AG10803 (cell line): ENCODE measurements at regions not wholly inside any gene's neighbourhood (a gene's known extent, or its start where the extent isn't known, plus 50 kb on each side); places are given as distances from the start of the nearest gene placed in this dataset.

Experiments used
- DNase-seq: peaks from one replicate; pipeline ENCODE4 v3.0.0; 2010; ENCODE audit warnings: low read depth
- H3K4me3 ChIP-seq: 2 replicates; pipeline ENCODE4 v1.5.1; 2011; ENCODE audit warnings: mild to moderate bottlenecking, low read length, control low read depth
- TF ChIP-seq, protein P1 (sequence below): conservative IDR thresholded peaks from 2 replicates; pipeline ENCODE4 v1.5.1; 2011; ENCODE audit warnings: mild to moderate bottlenecking, low read length, control low read depth, inconsistent platforms

DNA sequence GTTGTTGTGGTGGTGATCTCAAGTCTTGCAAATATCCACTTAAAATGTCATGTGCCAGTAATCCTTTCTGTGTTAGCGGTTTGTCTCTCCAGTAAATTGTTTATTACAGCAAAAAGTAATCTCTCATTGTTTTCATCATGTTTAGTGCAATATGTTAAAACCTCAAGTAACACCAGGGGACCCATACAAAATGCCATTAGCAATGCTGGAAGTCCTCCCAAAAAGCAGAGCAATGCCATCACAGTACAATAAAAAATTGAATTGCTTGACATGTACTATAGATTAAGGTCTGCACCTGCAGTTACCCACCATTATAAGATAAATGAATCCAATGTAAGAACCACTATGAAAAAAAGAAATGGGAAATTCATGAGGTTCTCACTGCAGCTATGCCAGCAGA is 1606.5 kb downstream of the BRINP3 start:
- no peak overlapping the region for H3K4me3 ChIP-seq
- DNase-seq = no peak
- TF ChIP-seq, protein P1, sequence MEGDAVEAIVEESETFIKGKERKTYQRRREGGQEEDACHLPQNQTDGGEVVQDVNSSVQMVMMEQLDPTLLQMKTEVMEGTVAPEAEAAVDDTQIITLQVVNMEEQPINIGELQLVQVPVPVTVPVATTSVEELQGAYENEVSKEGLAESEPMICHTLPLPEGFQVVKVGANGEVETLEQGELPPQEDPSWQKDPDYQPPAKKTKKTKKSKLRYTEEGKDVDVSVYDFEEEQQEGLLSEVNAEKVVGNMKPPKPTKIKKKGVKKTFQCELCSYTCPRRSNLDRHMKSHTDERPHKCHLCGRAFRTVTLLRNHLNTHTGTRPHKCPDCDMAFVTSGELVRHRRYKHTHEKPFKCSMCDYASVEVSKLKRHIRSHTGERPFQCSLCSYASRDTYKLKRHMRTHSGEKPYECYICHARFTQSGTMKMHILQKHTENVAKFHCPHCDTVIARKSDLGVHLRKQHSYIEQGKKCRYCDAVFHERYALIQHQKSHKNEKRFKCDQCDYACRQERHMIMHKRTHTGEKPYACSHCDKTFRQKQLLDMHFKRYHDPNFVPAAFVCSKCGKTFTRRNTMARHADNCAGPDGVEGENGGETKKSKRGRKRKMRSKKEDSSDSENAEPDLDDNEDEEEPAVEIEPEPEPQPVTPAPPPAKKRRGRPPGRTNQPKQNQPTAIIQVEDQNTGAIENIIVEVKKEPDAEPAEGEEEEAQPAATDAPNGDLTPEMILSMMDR = no peak

DNA sequence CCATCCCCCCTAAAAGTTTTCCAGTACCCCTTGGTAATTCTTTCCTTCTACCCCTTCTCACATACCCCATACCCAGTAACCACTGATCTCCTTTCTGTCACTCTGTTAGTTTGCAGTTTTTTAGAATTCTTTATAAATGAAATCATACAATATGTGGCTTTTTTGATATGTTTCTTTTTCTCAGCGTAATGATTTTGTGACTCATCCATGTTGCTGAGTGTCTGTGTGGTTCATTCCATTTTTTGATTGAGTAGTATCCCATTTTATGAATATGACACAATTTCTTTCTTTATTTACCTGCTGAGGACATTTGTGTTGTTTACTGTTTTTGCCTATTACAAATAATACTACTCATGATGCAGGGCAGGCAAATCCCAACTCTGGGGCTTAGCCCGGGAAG is 1605.3 kb downstream of the BRINP3 start:
- TF ChIP-seq, protein P1 = no peak

DNA sequence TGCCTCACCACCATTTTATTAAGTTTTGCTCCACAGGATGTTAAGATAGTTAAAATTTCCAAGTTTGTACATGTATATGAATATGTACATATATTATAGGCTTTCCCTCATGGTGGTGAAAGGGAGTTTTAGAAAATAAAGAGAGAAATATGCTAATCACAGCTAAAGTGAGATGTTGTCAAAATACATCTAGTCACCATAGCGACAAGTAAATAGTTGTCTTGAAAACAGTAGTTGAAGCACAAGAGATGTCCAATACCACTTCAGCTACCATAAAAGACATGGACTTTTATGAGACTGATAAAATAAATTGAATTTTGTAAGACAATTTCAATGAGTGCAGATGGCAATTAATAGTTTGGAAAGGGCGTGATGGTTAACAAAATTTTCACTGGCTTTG is 1600.0 kb downstream of the BRINP3 start:
- DNase-seq = no peak
- H3K4me3 ChIP-seq = no peak overlapping the region
- TF ChIP-seq, protein P1 = no peak

More for the DNA sequence above, 1605.3 kb downstream of the BRINP3 start:
- no peak for DNase-seq
- H3K4me3 ChIP-seq = no peak overlapping the region

DNA sequence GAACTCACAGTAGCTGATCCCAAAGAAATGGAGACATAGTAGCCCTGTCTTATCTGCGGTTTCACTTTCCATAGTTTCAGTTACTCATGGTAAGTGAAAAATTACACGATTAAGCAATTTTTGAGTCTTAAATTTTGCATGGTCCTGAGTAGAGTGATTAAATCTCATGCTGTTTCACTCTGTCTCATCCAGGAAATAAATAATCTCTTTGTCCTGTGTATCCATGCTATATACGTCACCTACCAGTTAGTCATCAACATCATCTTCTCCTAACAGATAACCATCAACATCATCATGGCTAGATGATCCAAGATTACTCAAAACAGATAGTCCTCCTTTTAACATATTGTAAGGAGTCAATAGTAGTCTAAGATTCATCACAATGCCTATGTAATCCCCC is 1589.3 kb downstream of the BRINP3 start:
- TF ChIP-seq, protein P1 = no peak
- no peak overlapping the region for H3K4me3 ChIP-seq
- DNase-seq = no peak

DNA sequence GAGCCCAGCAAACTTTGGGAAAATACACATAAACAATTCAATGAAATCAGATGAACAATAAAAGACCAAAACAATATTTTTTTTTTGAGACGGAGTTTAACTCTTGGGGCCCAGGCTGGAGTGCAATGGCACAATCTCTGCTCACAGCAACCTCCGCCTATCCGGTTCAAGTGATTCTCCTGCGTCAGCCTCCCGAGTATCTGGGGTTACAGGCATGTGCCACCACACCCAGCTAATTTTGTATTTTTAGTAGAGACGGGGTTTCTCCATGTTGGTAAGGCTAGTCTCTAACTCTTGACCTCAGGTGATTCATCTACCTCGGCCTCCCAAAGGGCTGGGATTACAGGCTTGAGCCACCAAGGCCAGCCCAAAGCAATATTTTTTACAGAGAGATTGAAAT is 1588.5 kb downstream of the BRINP3 start:
- no peak overlapping the region for H3K4me3 ChIP-seq
- no peak for DNase-seq
- TF ChIP-seq, protein P1 = no peak

DNA sequence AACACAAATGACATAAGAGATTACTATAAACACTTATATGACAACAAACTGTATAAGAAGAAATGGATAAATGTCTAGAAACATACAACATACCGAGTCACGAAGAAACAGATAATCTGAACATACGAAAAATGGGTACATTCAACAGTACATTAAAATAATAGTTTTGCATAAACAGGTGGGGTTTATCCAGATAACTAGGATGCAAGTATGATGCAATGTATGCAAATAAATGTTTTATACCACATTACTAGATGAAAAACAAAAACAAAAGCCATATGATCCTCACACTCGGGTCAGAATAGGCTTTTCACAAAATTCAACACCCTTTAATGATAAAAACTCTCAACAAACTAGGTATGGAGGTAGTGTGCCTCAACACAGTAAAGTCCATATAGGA is 1585.7 kb downstream of the BRINP3 start:
- no peak overlapping the region for H3K4me3 ChIP-seq
- no peak for DNase-seq
- TF ChIP-seq, protein P1 = no peak

DNA sequence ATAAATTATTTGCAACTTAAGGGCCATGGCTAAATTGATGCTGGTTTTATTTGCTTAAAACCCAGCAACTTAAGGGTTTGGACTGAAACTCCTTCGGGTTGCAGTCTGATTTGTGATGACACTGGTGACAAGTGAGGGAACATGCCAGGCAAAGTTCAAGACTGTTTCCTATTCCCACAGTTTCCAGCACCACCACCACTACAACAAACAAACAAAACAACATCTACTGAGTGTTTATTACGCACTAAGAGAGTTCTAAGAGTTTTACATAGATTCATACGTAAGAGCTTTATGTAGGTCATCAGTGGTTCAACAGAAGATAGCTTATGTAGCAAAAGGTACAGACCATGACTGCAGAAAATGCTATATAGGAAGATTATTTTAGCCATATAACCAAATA is 1582.1 kb downstream of the BRINP3 start:
- H3K4me3 ChIP-seq = no peak overlapping the region

More for the DNA sequence above, 1582.1 kb downstream of the BRINP3 start:
- no peak for DNase-seq
- TF ChIP-seq, protein P1 = no peak
